ENCODE measurements at regions not wholly inside any gene's neighbourhood (a gene's known extent, or its start where the extent isn't known, plus 50 kb on each side); places are given as distances from the start of the nearest gene placed in this dataset.

- Histone ChIP-seq H2AK5ac (ENCODE audit: low read depth, low read length) (no peak overlapping the region), H3K14ac (ENCODE audit: low read length) (no peak overlapping the region), H4K91ac (ENCODE audit: low read depth, low read length, poor library complexity) (no peak overlapping the region), H3K4ac (ENCODE audit: low read length) (no peak overlapping the region), H3K9ac (ENCODE audit: low read depth, low read length, poor library complexity) (no peak overlapping the region), H2BK5ac (ENCODE audit: low read length) (no peak overlapping the region), H3K4me2 (ENCODE audit: insufficient read depth, low read length, poor library complexity, severe bottlenecking) (no peak overlapping the region), H3K9me3 (replicated peaks in 1 of 2; ENCODE audit: control insufficient read depth in 2 of 2, insufficient read depth in 1 of 2, low read depth in 1 of 2, low read length in 2 of 2) (no peaks in the 10 kb centered on the region), H3K18ac (ENCODE audit: low read length) (no peak overlapping the region), H3K36me3 (replicated peaks in 1 of 2; ENCODE audit: control insufficient read depth in 2 of 2, insufficient read depth in 2 of 2, low read length in 2 of 2) (no peaks in the 10 kb centered on the region), H3K79me1 (ENCODE audit: low read depth, low read length) (no peaks in the 10 kb centered on the region), H2AFZ (ENCODE audit: low read length) (no peak overlapping the region), H2BK12ac (ENCODE audit: low read length) (no peak overlapping the region), H2BK120ac (ENCODE audit: low read depth, low read length) (no peak overlapping the region), H3K4me1 (ENCODE audit: control insufficient read depth in 2 of 2, insufficient read depth in 1 of 2, low read depth in 1 of 2, low read length in 2 of 2) (no peaks in the 10 kb centered on the region), H3K23ac (ENCODE audit: low read depth, low read length, poor library complexity) (no peak overlapping the region), H2BK15ac (ENCODE audit: low read length) (no peak overlapping the region), H3K27ac (replicated peaks; ENCODE audit: low read length) (no peak overlapping the region), H3K4me3 (ENCODE audit: low read length in 2 of 2) (no peak overlapping the region), H3K27me3 (ENCODE audit: control insufficient read depth in 3 of 3, insufficient read depth in 3 of 3, low read depth in 1 of 3, low read length in 3 of 3) (no peaks in the 10 kb centered on the region), H4K8ac (ENCODE audit: low read depth, low read length) (no peak overlapping the region)
- no peak for DNase-seq (ENCODE audit: low spot score)
- WGBS, 2 donors (ENCODE audit: extremely low coverage in 2 of 2, insufficient read length in 2 of 2, insufficient replicate concordance in 1 of 2), result no CpG with 5 or more reads among the region's 2 CpGs
Observed at GRCh38 chr14:62409626-62410300, 635.5 kb downstream of the KCNH5 start.

DNA sequence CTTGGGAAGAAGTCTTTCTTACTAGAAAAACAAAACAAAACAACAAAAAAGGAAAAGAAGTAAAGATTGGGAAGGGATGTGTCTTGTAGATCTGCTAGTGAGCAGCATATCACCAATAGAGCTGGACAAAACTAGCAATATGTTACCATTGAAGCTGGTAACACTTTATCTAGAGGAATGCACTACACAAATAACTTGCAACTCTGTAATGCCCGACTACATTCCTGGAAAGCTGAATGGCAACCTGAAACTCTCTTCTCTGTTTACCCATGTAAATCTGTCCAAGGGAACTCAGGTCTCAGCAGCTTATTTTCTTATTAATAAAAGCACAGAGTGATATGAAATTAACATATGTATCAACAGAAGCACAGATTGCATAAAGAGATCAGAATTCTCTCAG is 624.4 kb downstream of the KCNH5 start:
- H3K4me3 ChIP-seq (ENCODE audit: low read length in 2 of 2), result no peak overlapping the region
- no peak overlapping the region for H4K8ac ChIP-seq (ENCODE audit: low read depth, low read length)
- DNase-seq (ENCODE audit: low spot score), result no peak
- H3K4me1 ChIP-seq (ENCODE audit: control insufficient read depth in 2 of 2, insufficient read depth in 1 of 2, low read depth in 1 of 2, low read length in 2 of 2), result no peaks in the 10 kb centered on the region
- no peak overlapping the region for H2BK15ac ChIP-seq (ENCODE audit: low read length)
- H2AFZ ChIP-seq (ENCODE audit: low read length), result no peak overlapping the region
- no peak overlapping the region for H4K91ac ChIP-seq (ENCODE audit: low read depth, low read length, poor library complexity)
- H3K4me2 ChIP-seq (ENCODE audit: insufficient read depth, low read length, poor library complexity, severe bottlenecking), result no peak overlapping the region
- no CpG with 5 or more reads among the region's 1 CpG for WGBS, 2 donors (ENCODE audit: extremely low coverage in 2 of 2, insufficient read length in 2 of 2, insufficient replicate concordance in 1 of 2)
- no peaks in the 10 kb centered on the region for H3K79me1 ChIP-seq (ENCODE audit: low read depth, low read length)
- no peak overlapping the region for H3K18ac ChIP-seq (ENCODE audit: low read length)
- no peak overlapping the region for H3K4ac ChIP-seq (ENCODE audit: low read length)
- H3K23ac ChIP-seq (ENCODE audit: low read depth, low read length, poor library complexity), result no peak overlapping the region
- H3K9ac ChIP-seq (ENCODE audit: low read depth, low read length, poor library complexity), result no peak overlapping the region
- no peaks in the 10 kb centered on the region for H3K27me3 ChIP-seq (ENCODE audit: control insufficient read depth in 3 of 3, insufficient read depth in 3 of 3, low read depth in 1 of 3, low read length in 3 of 3)
- H3K36me3 ChIP-seq (replicated peaks in 1 of 2; ENCODE audit: control insufficient read depth in 2 of 2, insufficient read depth in 2 of 2, low read length in 2 of 2), result no peaks in the 10 kb centered on the region
- H3K14ac ChIP-seq (ENCODE audit: low read length), result no peak overlapping the region
- H2BK120ac ChIP-seq (ENCODE audit: low read depth, low read length), result no peak overlapping the region
- no peak overlapping the region for H2BK5ac ChIP-seq (ENCODE audit: low read length)
- H3K27ac ChIP-seq (replicated peaks; ENCODE audit: low read length), result no peak overlapping the region
- no peaks in the 10 kb centered on the region for H3K9me3 ChIP-seq (replicated peaks in 1 of 2; ENCODE audit: control insufficient read depth in 2 of 2, insufficient read depth in 1 of 2, low read depth in 1 of 2, low read length in 2 of 2)
- no peak overlapping the region for H2AK5ac ChIP-seq (ENCODE audit: low read depth, low read length)
- H2BK12ac ChIP-seq (ENCODE audit: low read length), result no peak overlapping the region

- DNase-seq (ENCODE audit: low spot score), result no peak
- Histone ChIP-seq H3K9me3 (replicated peaks in 1 of 2; ENCODE audit: control insufficient read depth in 2 of 2, insufficient read depth in 1 of 2, low read depth in 1 of 2, low read length in 2 of 2) (peaks cover 0 to 2% of the 10 kb centered on the region in 2 donors), H2BK5ac (ENCODE audit: low read length) (no peak overlapping the region), H3K23ac (ENCODE audit: low read depth, low read length, poor library complexity) (no peak overlapping the region), H2BK120ac (ENCODE audit: low read depth, low read length) (no peak overlapping the region), H3K18ac (ENCODE audit: low read length) (no peak overlapping the region), H3K27me3 (ENCODE audit: control insufficient read depth in 3 of 3, insufficient read depth in 3 of 3, low read depth in 1 of 3, low read length in 3 of 3) (no peaks in the 10 kb centered on the region), H3K27ac (replicated peaks; ENCODE audit: low read length) (no peak overlapping the region), H2AFZ (ENCODE audit: low read length) (no peak overlapping the region), H2BK12ac (ENCODE audit: low read length) (no peak overlapping the region), H2BK15ac (ENCODE audit: low read length) (no peak overlapping the region), H3K4me2 (ENCODE audit: insufficient read depth, low read length, poor library complexity, severe bottlenecking) (no peak overlapping the region), H3K4ac (ENCODE audit: low read length) (no peak overlapping the region), H3K79me1 (ENCODE audit: low read depth, low read length) (no peaks in the 10 kb centered on the region), H3K36me3 (replicated peaks in 1 of 2; ENCODE audit: control insufficient read depth in 2 of 2, insufficient read depth in 2 of 2, low read length in 2 of 2) (no peaks in the 10 kb centered on the region), H3K9ac (ENCODE audit: low read depth, low read length, poor library complexity) (no peak overlapping the region), H3K14ac (ENCODE audit: low read length) (no peak overlapping the region), H4K91ac (ENCODE audit: low read depth, low read length, poor library complexity) (no peak overlapping the region), H2AK5ac (ENCODE audit: low read depth, low read length) (no peak overlapping the region), H4K8ac (ENCODE audit: low read depth, low read length) (no peak overlapping the region), H3K4me1 (ENCODE audit: control insufficient read depth in 2 of 2, insufficient read depth in 1 of 2, low read depth in 1 of 2, low read length in 2 of 2) (no peaks in the 10 kb centered on the region), H3K4me3 (ENCODE audit: low read length in 2 of 2) (no peak overlapping the region)
- no CpG with 5 or more reads among the region's 5 CpGs for WGBS, 2 donors (ENCODE audit: extremely low coverage in 2 of 2, insufficient read length in 2 of 2, insufficient replicate concordance in 1 of 2)
Observed at GRCh38 chr14:62428429-62429203, 616.6 kb downstream of the KCNH5 start.

DNA sequence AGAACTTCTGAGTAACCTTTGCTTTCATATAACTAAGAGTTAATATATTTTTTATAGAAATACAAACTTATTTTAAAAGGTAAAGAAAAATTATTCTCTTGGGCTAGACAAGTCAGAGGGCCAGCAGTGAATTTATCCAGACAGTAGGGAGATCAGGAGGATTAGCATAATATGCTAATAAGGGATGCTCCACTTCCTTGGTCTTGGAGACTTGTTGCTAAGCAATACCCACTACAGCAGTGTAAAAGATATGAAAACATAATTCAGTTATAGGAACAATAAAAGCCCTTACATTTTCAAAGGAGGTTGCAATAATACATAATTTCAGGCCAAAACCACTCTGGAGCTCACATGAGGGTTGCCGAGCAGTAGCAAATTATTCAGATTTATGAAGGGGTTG is 615.6 kb downstream of the KCNH5 start:
- no peaks in the 10 kb centered on the region for H3K4me1 ChIP-seq (ENCODE audit: control insufficient read depth in 2 of 2, insufficient read depth in 1 of 2, low read depth in 1 of 2, low read length in 2 of 2)
- H3K9ac ChIP-seq (ENCODE audit: low read depth, low read length, poor library complexity), result no peak overlapping the region
- H3K18ac ChIP-seq (ENCODE audit: low read length), result no peak overlapping the region
- no peak overlapping the region for H2BK5ac ChIP-seq (ENCODE audit: low read length)
- no peak for DNase-seq (ENCODE audit: low spot score)
- H3K27ac ChIP-seq (replicated peaks; ENCODE audit: low read length), result no peak overlapping the region
- no peak overlapping the region for H3K14ac ChIP-seq (ENCODE audit: low read length)
- no peaks in the 10 kb centered on the region for H3K36me3 ChIP-seq (replicated peaks in 1 of 2; ENCODE audit: control insufficient read depth in 2 of 2, insufficient read depth in 2 of 2, low read length in 2 of 2)
- H3K23ac ChIP-seq (ENCODE audit: low read depth, low read length, poor library complexity), result no peak overlapping the region
- H4K8ac ChIP-seq (ENCODE audit: low read depth, low read length), result no peak overlapping the region
- H2BK15ac ChIP-seq (ENCODE audit: low read length), result no peak overlapping the region
- no peaks in the 10 kb centered on the region for H3K79me1 ChIP-seq (ENCODE audit: low read depth, low read length)
- no peak overlapping the region for H2BK12ac ChIP-seq (ENCODE audit: low read length)
- H3K27me3 ChIP-seq (ENCODE audit: control insufficient read depth in 3 of 3, insufficient read depth in 3 of 3, low read depth in 1 of 3, low read length in 3 of 3), result no peaks in the 10 kb centered on the region
- WGBS, 2 donors (ENCODE audit: extremely low coverage in 2 of 2, insufficient read length in 2 of 2, insufficient replicate concordance in 1 of 2), result no CpG with 5 or more reads among the region's 1 CpG
- H2AFZ ChIP-seq (ENCODE audit: low read length), result no peak overlapping the region
- H3K4me2 ChIP-seq (ENCODE audit: insufficient read depth, low read length, poor library complexity, severe bottlenecking), result no peak overlapping the region
- H3K4me3 ChIP-seq (ENCODE audit: low read length in 2 of 2), result no peak overlapping the region
- H4K91ac ChIP-seq (ENCODE audit: low read depth, low read length, poor library complexity), result no peak overlapping the region
- H2BK120ac ChIP-seq (ENCODE audit: low read depth, low read length), result no peak overlapping the region
- no peak overlapping the region for H3K4ac ChIP-seq (ENCODE audit: low read length)
- H3K9me3 ChIP-seq (replicated peaks in 1 of 2; ENCODE audit: control insufficient read depth in 2 of 2, insufficient read depth in 1 of 2, low read depth in 1 of 2, low read length in 2 of 2), result peaks cover 0 to 2% of the 10 kb centered on the region in 2 donors
- no peak overlapping the region for H2AK5ac ChIP-seq (ENCODE audit: low read depth, low read length)
